Mesendoderm (in vitro differentiated cells): ENCODE measurements at regions not wholly inside any gene's neighbourhood (a gene's known extent, or its start where the extent isn't known, plus 50 kb on each side); places are given as distances from the start of the nearest gene placed in this dataset.
A peak's percentile ranks its signal among the peaks of the same experiment; 100 is the strongest.
"Not testable (repeated sequence)": the region's sequence is repeated elsewhere in the genome, so short reads cannot be mapped to it uniquely, and the experiment has no call there.

ENCODE experiments used
- DNase-seq: peaks from one replicate; pipeline ENCODE4 v3.0.0; 2013
- H2AK5ac ChIP-seq: 2 replicates; pipeline ENCODE4 v1.6.1; 2013; ENCODE audit warnings: low read length, inconsistent platforms
- H2BK120ac ChIP-seq: 2 replicates; pipeline ENCODE4 v1.6.1; 2013; ENCODE audit warnings: low read depth, mild to moderate bottlenecking, low read length, moderate library complexity, mixed read lengths
- H2BK15ac ChIP-seq: replicated peaks from 2 replicates; pipeline ENCODE4 v1.6.1; 2013; ENCODE audit warnings: low read depth, mild to moderate bottlenecking, moderate library complexity
- H2BK5ac ChIP-seq: 2 replicates; pipeline ENCODE4 v1.6.1; 2013; ENCODE audit warnings: low read length, inconsistent platforms
- H3K18ac ChIP-seq: 2 replicates; pipeline ENCODE4 v1.6.1; 2013; ENCODE audit warnings: mild to moderate bottlenecking, low read length, mixed read lengths
- H3K23ac ChIP-seq: one replicate; pipeline ENCODE4 v1.6.1; 2013; ENCODE audit warnings: low read length
- H3K27ac ChIP-seq: 2 replicates; pipeline ENCODE4 v1.5.1; 2013; ENCODE audit warnings: low read depth, mild to moderate bottlenecking, inconsistent platforms, low read length, moderate library complexity
- H3K27me3 ChIP-seq: 2 replicates; pipeline ENCODE4 v1.6.1; 2013; ENCODE audit warnings: low read length, control low read depth, mild to moderate bottlenecking, inconsistent platforms; ENCODE audit not compliant: insufficient read depth, poor library complexity
- H3K36me3 ChIP-seq: 2 replicates; pipeline ENCODE4 v1.6.1; 2013; ENCODE audit warnings: low read length, inconsistent platforms; ENCODE audit not compliant: control insufficient read depth, insufficient read depth
- H3K4ac ChIP-seq: one replicate; pipeline ENCODE4 v1.6.1; 2013; ENCODE audit warnings: low read depth, mild to moderate bottlenecking, low read length, moderate library complexity
- H3K4me1 ChIP-seq: 2 replicates; pipeline ENCODE4 v1.6.1; 2013; ENCODE audit warnings: low read depth, low read length, inconsistent platforms; ENCODE audit not compliant: control insufficient read depth
- H3K4me2 ChIP-seq: 2 replicates; pipeline ENCODE4 v1.6.1; 2013; ENCODE audit warnings: low read length
- H3K4me3 ChIP-seq: 2 replicates; pipeline ENCODE4 v1.5.1; 2013; ENCODE audit warnings: mild to moderate bottlenecking, low read length
- H3K56ac ChIP-seq: one replicate; pipeline ENCODE4 v1.6.1; 2013; ENCODE audit warnings: low read length
- H3K79me1 ChIP-seq: 2 replicates; pipeline ENCODE4 v1.6.1; 2013; ENCODE audit warnings: low read length, inconsistent platforms
- H3K79me2 ChIP-seq: 2 replicates; pipeline ENCODE4 v1.6.1; 2013; ENCODE audit warnings: mild to moderate bottlenecking, low read length; ENCODE audit not compliant: control insufficient read depth, insufficient read depth
- H3K9ac ChIP-seq: 2 replicates; pipeline ENCODE4 v1.6.1; 2013; ENCODE audit warnings: low read length, inconsistent platforms
- H4K5ac ChIP-seq: one replicate; pipeline ENCODE4 v1.6.1; 2013; ENCODE audit warnings: low read length
- H4K8ac ChIP-seq: one replicate; pipeline ENCODE4 v1.6.1; 2013; ENCODE audit warnings: low read depth, mild to moderate bottlenecking, control low read depth, low read length, moderate library complexity
- WGBS: extraction: QIAGEN DNeasy Blood & Tissue Kit; methylation state at CpG from one replicate; pipeline ENCODE4 v1.1.7; 2013; ENCODE audit warnings: low lambda C conversion rate, missing lambda C conversion rate; ENCODE audit not compliant: insufficient coverage; ENCODE audit errors: extremely low coverage; 5-methylcytosine and 5-hydroxymethylcytosine counted together

- H4K8ac ChIP-seq = no peak overlapping the region
- no peaks in the 10 kb centered on the region for H3K27me3 ChIP-seq
- DNase-seq = peak; percentile 42
- no peak overlapping the region for H3K18ac ChIP-seq
- H3K36me3 ChIP-seq = no peaks in the 10 kb centered on the region
- H3K79me2 ChIP-seq = no peaks in the 10 kb centered on the region
- H2AK5ac ChIP-seq = no peak overlapping the region
- no peak overlapping the region for H3K23ac ChIP-seq
- no peak overlapping the region for H3K4me2 ChIP-seq
- no peak overlapping the region for H3K27ac ChIP-seq
- no peak overlapping the region for H2BK120ac ChIP-seq
- no peak overlapping the region for H3K56ac ChIP-seq
- no peak overlapping the region for H2BK5ac ChIP-seq
- H3K4me1 ChIP-seq = no peaks in the 10 kb centered on the region
- H3K4me3 ChIP-seq = no peak overlapping the region
- H3K9ac ChIP-seq = no peak overlapping the region
- no peaks in the 10 kb centered on the region for H3K79me1 ChIP-seq
- H2BK15ac ChIP-seq = no peak overlapping the region
- no peak overlapping the region for H4K5ac ChIP-seq
- no peak overlapping the region for H3K4ac ChIP-seq
- no CpG with 5 or more reads among the region's 11 CpGs for WGBS
These were observed 124.5 kb upstream of the FAM20C start for GRCh38 chr7:67661-68395.

- Histone ChIP-seq H2AK5ac (no peak overlapping the region), H4K8ac (no peak overlapping the region), H3K27ac (no peak overlapping the region), H3K27me3 (no peaks in the 10 kb centered on the region), H3K4me3 (no peak overlapping the region), H3K23ac (no peak overlapping the region), H3K4ac (no peak overlapping the region), H3K9ac (no peak overlapping the region), H3K18ac (no peak overlapping the region), H3K4me1 (no peaks in the 10 kb centered on the region), H2BK15ac (no peak overlapping the region), H3K56ac (no peak overlapping the region), H2BK5ac (no peak overlapping the region), H3K4me2 (no peak overlapping the region), H4K5ac (no peak overlapping the region), H3K36me3 (no peaks in the 10 kb centered on the region), H3K79me2 (no peaks in the 10 kb centered on the region), H3K79me1 (no peaks in the 10 kb centered on the region), H2BK120ac (no peak overlapping the region)
- peak; percentile 44 for DNase-seq
- no CpG with 5 or more reads among the region's 17 CpGs for WGBS
These were observed 123.7 kb upstream of the FAM20C start for GRCh38 chr7:68629-69028.

GRCh38 chr7:69052-69451 lies 123.3 kb upstream of the FAM20C start:
- H3K4ac ChIP-seq, H4K5ac ChIP-seq, H3K36me3 ChIP-seq, H3K9ac ChIP-seq, H2BK15ac ChIP-seq, H3K27me3 ChIP-seq, H3K79me2 ChIP-seq, H2BK120ac ChIP-seq, H3K27ac ChIP-seq, H2BK5ac ChIP-seq, H3K4me3 ChIP-seq, H3K23ac ChIP-seq, H3K4me2 ChIP-seq, H3K18ac ChIP-seq, H3K79me1 ChIP-seq, H2AK5ac ChIP-seq, H3K56ac ChIP-seq, H3K4me1 ChIP-seq, H4K8ac ChIP-seq, DNase-seq: not testable (repeated sequence)
- no CpG with 5 or more reads among the region's 4 CpGs for WGBS

GRCh38 chr7:69499-70123 lies 122.8 kb upstream of the FAM20C start:
- not testable (repeated sequence) for H3K36me3 ChIP-seq, H3K27ac ChIP-seq

GRCh38 chr7:70207-70606 lies 122.2 kb upstream of the FAM20C start:
- not testable (repeated sequence) for DNase-seq

More at GRCh38 chr7:69499-70123, 122.8 kb upstream of the FAM20C start:
- no CpG with 5 or more reads among the region's 11 CpGs for WGBS
- H3K4me2 ChIP-seq, DNase-seq, H3K56ac ChIP-seq, H4K8ac ChIP-seq, H2AK5ac ChIP-seq, H3K18ac ChIP-seq, H3K79me2 ChIP-seq, H3K23ac ChIP-seq, H3K79me1 ChIP-seq, H3K4ac ChIP-seq, H3K4me1 ChIP-seq, H3K27me3 ChIP-seq, H2BK5ac ChIP-seq, H2BK15ac ChIP-seq, H4K5ac ChIP-seq, H2BK120ac ChIP-seq, H3K4me3 ChIP-seq, H3K9ac ChIP-seq: not testable (repeated sequence)

More at GRCh38 chr7:70207-70606, 122.2 kb upstream of the FAM20C start:
- not testable (repeated sequence) for H3K23ac ChIP-seq, H2BK15ac ChIP-seq, H3K4ac ChIP-seq, H3K36me3 ChIP-seq, H4K5ac ChIP-seq, H3K56ac ChIP-seq, H3K9ac ChIP-seq, H3K4me2 ChIP-seq, H2BK5ac ChIP-seq, H3K18ac ChIP-seq, H3K4me3 ChIP-seq, H3K79me1 ChIP-seq, H3K27me3 ChIP-seq, H2BK120ac ChIP-seq, H4K8ac ChIP-seq, H3K79me2 ChIP-seq, H3K4me1 ChIP-seq, H3K27ac ChIP-seq, H2AK5ac ChIP-seq
- no CpG with 5 or more reads among the region's 4 CpGs for WGBS
